NCI-H2029 (cell line): ENCODE measurements at regions not wholly inside any gene's neighbourhood (a gene's known extent, or its start where the extent isn't known, plus 50 kb on each side); places are given as distances from the start of the nearest gene placed in this dataset.
"Not testable (repeated sequence)": the region's sequence is repeated elsewhere in the genome, so short reads cannot be mapped to it uniquely, and the experiment has no call there.

Experiments
- DNase-seq: peaks from one replicate; lab custom pipeline; 2025; lab: John Stamatoyannopoulos, UW

- not testable (repeated sequence) for DNase-seq
Observed at GRCh38 chr5:158439204-158439603, 580.3 kb upstream of the CLINT1 start.

DNA sequence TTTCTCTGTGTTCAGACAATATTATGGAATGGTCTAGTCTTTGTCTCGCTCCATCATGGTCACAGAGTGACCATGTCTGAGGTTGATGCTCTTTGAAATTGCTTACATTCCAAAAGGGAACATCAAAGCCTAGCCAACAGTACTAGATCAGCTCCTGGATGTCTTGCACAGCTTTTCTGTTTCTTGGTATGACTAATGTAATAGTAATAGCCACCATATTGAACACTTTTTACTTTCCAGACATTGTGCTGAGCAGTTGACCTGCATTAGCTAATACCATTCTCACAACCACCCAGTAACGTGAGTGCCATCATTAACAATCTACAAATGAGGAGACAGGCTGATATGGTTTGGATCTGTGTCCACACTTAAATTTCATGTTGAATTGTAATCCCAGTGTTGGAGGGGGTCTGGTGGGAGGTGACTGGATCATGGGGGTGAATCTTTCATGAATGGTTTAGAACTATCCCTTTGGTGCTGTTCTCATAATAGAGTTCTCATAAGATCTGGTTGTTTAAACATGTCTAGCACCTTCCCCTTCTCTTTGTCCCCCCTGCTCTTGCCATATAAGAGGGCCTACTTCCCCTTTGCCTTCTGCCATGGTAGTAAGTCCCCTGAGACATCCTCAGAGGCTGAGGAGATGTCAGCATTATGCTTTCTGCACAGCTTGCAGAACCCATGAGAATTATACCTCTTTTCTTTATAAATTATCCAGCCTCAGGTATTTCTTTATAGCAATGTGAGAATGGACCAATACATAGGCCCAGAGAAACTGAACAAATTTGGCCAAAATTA lies 577.5 kb upstream of the CLINT1 start:
- DNase-seq = no peak

GRCh38 chr5:158435161-158435616 lies 576.2 kb upstream of the CLINT1 start:
- DNase-seq = no peak

- no peak for DNase-seq
Observed at GRCh38 chr5:158434749-158435148, 575.8 kb upstream of the CLINT1 start.

GRCh38 chr5:158433634-158434033 lies 574.7 kb upstream of the CLINT1 start:
- no peak for DNase-seq

DNA sequence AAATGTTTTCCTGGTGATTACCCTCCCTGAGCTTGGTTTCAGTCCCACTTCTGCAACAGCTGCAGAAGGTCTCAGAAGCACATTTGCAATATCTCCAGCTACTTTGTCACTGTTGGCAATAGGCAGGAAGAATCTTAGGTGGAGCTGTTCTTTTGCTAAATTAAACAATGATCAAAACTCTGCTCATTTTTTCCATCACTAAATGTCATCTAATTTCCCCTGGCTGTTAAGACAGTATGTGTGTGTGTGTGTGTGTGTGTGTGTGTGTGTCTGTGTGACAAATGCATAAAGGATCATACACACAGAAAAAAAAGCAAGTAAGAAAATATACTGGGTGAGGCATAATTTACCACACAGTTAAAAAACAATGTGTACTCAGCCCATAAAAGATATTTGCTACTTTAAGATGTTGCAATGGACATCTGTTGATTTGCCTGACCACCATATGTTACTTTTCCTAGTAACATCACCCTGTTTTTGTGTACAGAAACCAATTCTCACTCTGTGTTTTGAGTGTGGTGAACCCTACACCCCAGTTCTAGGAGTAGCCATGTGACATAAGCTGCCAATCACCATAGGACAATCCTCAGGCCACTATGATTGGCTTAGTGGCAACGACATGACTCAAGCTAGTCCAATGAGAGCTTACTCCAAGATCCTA lies 572.6 kb upstream of the CLINT1 start:
- DNase-seq = no peak

GRCh38 chr5:158430798-158431167 lies 571.8 kb upstream of the CLINT1 start:
- DNase-seq = no peak

DNA sequence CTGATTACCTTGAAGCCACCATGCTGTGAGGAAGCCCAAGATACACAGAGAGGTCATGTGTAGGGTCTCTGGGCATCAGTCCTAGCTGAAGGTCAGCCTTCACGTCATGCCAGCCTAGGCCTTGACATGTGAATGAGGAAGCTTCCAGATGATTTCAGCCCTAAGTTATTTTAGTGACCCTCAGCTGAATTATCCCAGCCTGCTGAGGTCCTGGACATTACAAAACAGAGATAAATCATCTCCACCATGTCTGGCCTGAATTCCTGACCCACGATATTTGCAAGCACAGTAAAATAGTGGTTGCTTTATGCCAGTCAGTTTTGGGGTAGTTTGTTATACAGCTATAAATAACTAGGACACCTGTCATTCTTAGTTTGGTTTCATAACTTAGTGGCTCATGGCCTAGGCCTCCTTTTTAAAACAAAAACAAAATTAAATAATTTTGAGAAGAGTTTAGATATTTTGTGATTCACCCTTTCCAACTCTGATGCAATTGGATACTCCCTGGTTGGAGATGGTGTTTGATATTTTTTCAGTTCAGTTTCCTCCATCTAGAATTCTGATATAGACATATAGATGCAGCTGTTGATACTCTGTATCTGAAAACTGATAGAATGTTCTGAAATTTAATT lies 571.3 kb upstream of the CLINT1 start:
- DNase-seq = no peak

DNA sequence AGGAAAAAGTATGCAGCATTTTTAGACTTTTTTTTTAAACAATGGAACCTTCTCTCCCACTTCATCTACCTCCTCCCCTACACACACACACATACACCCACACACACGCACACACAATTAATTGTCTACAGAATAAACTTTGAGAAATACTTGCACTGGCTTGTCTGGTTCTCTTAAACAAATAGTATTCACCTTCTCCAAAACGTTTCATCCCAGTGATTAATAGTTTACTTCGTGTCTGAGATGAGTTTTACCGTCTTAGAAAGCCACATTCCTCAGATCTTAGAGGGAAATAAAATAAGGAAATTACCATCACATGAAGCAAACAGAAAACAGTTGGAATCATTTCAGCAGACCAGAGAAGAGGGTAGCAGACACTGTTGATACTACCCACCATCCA lies 570.6 kb upstream of the CLINT1 start:
- DNase-seq = no peak

- no peak for DNase-seq
Observed at GRCh38 chr5:158423623-158424200, 564.8 kb upstream of the CLINT1 start.

DNA sequence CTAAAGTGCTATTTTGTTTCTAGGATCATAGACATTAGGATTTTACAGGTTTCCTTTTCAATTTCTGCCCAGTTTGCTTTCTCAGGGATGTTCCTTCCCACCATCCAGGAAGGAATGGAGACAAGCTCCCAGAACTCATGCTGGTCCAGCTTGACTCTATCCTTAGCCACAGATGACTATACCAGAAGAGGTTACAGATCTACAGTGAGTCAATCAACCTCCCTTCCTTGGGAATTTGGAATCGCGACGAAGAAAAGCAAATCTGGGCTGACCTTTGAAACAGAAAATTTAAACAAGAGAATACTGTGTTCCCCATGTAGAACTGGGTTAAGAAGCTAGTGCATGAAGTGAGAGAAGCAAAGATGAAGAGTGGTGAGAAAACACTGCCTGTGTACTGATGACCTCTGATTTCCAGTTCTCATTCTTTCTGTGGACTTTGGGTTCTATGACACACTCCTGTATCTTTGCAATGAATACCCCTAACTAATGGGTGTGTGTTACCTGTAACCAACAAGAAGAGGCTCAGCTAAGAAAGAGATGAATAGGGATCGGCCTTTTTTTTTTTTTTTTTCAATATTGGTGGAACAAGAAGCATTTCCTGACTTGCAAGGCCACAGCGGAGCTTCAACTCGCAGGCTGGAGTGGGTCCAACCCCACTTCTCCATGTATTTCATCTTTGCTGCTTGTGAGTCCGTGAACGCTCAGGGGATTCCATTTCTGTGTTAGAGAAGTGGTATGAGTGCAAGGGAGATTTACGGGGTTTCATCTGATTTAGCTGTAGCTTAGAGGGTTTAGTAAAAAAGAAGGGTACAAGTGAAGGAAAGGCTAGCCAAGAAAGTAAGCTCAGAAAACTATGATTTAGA lies 563.9 kb upstream of the CLINT1 start:
- DNase-seq = no peak

GRCh38 chr5:158421319-158421718 lies 562.4 kb upstream of the CLINT1 start:
- DNase-seq = no peak

DNA sequence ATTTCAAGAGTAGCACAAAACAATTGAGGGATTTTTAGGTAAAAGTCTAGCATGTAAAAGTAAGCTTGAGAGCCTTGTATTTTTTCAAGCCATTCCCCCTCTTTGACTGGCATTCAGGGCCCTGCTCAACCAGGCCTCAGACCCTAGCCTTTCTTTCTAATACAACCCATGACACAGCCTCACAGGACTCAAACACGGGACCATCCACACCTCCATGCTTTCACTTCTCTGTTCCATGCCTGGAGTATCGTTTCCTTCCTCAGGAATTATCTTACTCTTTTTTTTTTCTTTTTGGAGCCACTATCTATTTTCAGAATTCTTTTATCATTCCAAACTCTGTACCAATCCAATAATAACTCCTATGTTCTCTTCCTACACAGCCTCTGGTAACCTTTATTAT lies 560.2 kb upstream of the CLINT1 start:
- no peak for DNase-seq

DNA sequence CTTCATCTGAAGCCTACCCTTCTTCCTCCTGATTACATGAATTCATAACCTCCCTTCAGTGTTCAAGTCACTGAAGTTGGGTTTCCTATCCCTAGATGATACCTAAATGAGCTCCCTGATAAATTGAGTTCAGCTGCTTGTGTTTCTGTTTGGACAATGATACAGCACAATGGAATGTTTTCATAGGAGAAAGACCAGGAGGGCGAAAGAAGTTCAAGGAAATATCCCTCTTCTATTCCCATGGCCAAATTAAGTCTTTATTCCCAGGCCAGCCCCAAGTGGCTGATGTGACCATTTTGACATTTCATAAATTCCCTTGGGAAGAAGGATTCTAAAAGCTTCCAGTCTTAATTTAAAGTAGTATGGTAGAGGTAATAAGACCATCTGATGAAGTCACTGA lies 555.8 kb upstream of the CLINT1 start:
- no peak for DNase-seq

GRCh38 chr5:158414333-158414762 lies 555.4 kb upstream of the CLINT1 start:
- DNase-seq = no peak

- DNase-seq = no peak
Observed at GRCh38 chr5:158413122-158413680, 554.3 kb upstream of the CLINT1 start.

- no peak for DNase-seq
Observed at GRCh38 chr5:158410976-158411375, 552.0 kb upstream of the CLINT1 start.

DNA sequence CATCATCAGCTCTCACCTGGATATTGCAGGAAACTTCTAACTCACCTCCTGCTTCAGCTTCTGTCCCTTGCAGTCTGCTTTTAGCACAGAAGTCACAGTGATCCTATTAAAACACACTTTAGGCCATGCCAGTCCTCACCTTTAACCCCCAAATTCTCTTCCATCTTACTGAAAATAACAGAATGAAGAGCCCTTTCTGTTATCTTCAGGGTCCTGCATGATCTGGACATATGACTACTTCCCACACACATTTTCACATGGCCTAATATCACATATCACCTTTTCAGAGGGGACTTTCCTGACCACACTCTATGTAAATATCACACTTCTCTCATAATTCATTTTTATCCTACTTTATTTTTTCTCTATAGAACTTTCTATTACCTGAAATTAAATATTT lies 550.6 kb upstream of the CLINT1 start:
- no peak for DNase-seq

DNA sequence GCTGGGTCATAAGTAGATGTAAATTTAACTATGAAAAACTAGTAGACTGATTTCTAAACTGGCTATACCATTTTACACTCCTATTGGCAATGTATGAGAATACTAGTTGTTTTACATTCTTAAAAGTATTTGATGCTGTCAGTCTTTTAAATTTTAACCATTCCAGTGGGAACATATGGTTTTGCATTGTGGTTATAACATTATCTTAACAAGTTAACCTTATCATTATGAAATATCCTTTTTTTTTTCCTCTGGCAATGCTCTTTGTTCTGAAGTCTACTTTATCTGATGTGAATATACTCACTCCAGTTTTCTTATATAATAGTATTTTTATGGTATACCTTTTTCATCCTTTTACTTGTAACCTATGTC lies 548.9 kb upstream of the CLINT1 start:
- DNase-seq = no peak

DNA sequence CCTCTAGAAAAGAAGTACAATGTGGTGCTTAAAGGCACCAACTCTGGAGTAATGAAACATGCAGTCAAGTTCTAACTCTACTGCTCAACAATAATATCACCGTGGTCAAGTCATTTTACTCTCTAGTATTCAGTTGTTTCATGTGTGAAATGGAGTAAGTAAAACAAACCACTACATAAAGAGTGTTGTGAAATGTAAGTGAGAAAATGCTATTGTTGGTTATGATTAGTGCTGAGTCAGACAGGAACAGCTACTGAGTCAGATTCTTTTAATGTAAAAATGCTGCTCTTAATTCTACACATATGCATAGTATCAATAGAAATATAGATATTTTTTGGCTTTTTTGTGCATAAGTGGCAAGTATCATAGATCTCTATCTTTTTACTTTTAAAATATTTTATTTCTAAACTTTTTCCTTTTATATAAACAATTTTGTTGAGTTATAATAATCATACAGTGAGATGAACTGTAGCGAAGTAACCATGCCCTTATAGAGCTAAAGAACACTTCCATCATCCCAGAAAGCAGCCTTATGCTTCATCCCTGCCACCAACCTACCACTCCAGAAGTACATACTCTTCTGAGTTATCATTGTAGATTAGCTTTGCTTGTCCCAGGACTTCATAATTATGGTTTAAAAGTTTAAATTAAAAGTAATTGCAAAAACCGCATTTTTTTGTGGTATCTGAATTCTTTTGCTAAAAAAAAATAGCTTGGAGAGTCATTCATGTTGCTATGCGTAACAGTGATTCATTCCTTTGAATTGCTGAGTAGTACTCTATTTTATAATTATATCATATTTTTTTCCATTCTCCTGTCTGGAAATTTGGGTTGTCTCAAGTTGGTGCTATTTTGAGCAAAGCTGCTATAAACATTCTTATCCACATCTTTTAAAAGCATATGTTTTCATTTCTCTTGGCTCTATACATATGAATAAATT lies 548.2 kb upstream of the CLINT1 start:
- DNase-seq = no peak
